CD4-positive, alpha-beta T cell treated with Interleukin-21 for 1 hour (primary cell): ENCODE measurements at regions not wholly inside any gene's neighbourhood (a gene's known extent, or its start where the extent isn't known, plus 50 kb on each side); places are given as distances from the start of the nearest gene placed in this dataset.
A peak's percentile ranks its signal among the peaks of the same experiment; 100 is the strongest.

Source experiments
- DNase-seq: peaks from one replicate; pipeline ENCODE4 v3.0.0-alpha.2; 2020

GRCh38 chr1:10897981-10898728 is 101.7 kb upstream of the CASZ1 start:
- DNase-seq = no peak

GRCh38 chr1:10898921-10899320 is 102.5 kb upstream of the CASZ1 start:
- no peak for DNase-seq

GRCh38 chr1:10899490-10900250 is 103.2 kb upstream of the CASZ1 start:
- DNase-seq = no peak

GRCh38 chr1:10900251-10900651 is 103.8 kb upstream of the CASZ1 start:
- DNase-seq = no peak

- DNase-seq = no peak
Observed at GRCh38 chr1:10900691-10901090, 104.2 kb upstream of the CASZ1 start.

GRCh38 chr1:10901091-10901890 is 104.8 kb upstream of the CASZ1 start:
- DNase-seq = no peak

GRCh38 chr1:10901891-10902805 is 105.7 kb upstream of the CASZ1 start:
- DNase-seq = no peak

GRCh38 chr1:10903421-10903820 is 107.0 kb upstream of the CASZ1 start:
- DNase-seq = no peak

- DNase-seq = peak; percentile 28
Observed at GRCh38 chr1:10903821-10904220, 107.4 kb upstream of the CASZ1 start.

- DNase-seq = peak; percentile 33
Observed at GRCh38 chr1:10904396-10905358, 107.8 kb upstream of the TARDBP start.

GRCh38 chr1:10905841-10906655 is 106.4 kb upstream of the TARDBP start:
- DNase-seq = no peak

- no peak for DNase-seq
Observed at GRCh38 chr1:10906866-10907519, 105.5 kb upstream of the TARDBP start.

GRCh38 chr1:10908266-10908665 is 104.2 kb upstream of the TARDBP start:
- no peak for DNase-seq

GRCh38 chr1:10909697-10910680 is 102.5 kb upstream of the TARDBP start:
- peak; percentile 77 for DNase-seq

GRCh38 chr1:10910681-10911489 is 101.6 kb upstream of the TARDBP start:
- DNase-seq = no peak

- DNase-seq = no peak
Observed at GRCh38 chr1:10911490-10912166, 100.8 kb upstream of the TARDBP start.

- DNase-seq = no peak
Observed at GRCh38 chr1:10912441-10912840, 100.0 kb upstream of the TARDBP start.
